Endothelial cell of umbilical vein (primary cell): ENCODE measurements at regions not wholly inside any gene's neighbourhood (a gene's known extent, or its start where the extent isn't known, plus 50 kb on each side); places are given as distances from the start of the nearest gene placed in this dataset.

ENCODE experiments used
- BruUV-seq: library from RNA; stranded (reverse); fragments of 400-500 nt; replicated peaks from 2 replicates; lab custom pipeline; 2021; lab: Mats Ljungman, UMichigan
- CTCF ChIA-PET: fragments of 300-600, 350-600 bp; sonication (Branson Sonifier 250); formaldehyde crosslinking; loops from one replicate; lab custom pipeline; 2021; ENCODE audit warnings: antibody characterized with exemption, inconsistent platforms; lab: Charles Lee
- POLR2A ChIA-PET: fragments of 300-600, 350-600 bp; sonication (Branson Sonifier 250); formaldehyde crosslinking; loops from one replicate; lab custom pipeline; 2021; ENCODE audit warnings: antibody characterized with exemption, inconsistent platforms; lab: Charles Lee
- DNase-seq: peaks from one replicate; pipeline ENCODE4 v3.0.0-alpha.2; 2011; ENCODE audit warnings: low read depth, low spot score
- FAIRE-seq: peaks from 2 replicates; lab custom pipeline; 2011; peaks lifted over from hg19 to GRCh38; lab: Jason Lieb, UNC
- H2AFZ ChIP-seq: 2 replicates; pipeline ENCODE4 v1.6.0; 2012; ENCODE audit warnings: low read depth, low read length, control low read depth, inconsistent platforms
- H3K27ac ChIP-seq: 2 replicates; pipeline ENCODE4 v1.5.1; 2011; ENCODE audit warnings: low read depth, mild to moderate bottlenecking, control low read depth, low read length, moderate library complexity; ENCODE audit not compliant: insufficient read depth
- H3K27me3 ChIP-seq, 2 experiments: 2 replicates each; pipeline versions ENCODE4 v1.6.0 to v1.6.1; 2011; ENCODE audit warnings: low read length in 2 of 2, mixed read lengths in 1 of 2; ENCODE audit not compliant: control insufficient read depth in 2 of 2, insufficient read depth in 2 of 2
- H3K36me3 ChIP-seq, 2 experiments: 2 replicates in 1 of 2; 3 replicates in 1 of 2; pipeline ENCODE4 v1.5.1; 2011; ENCODE audit warnings: low read length in 2 of 2, mild to moderate bottlenecking in 1 of 2, moderate library complexity in 1 of 2; ENCODE audit not compliant: control insufficient read depth in 2 of 2, insufficient read depth in 2 of 2; ENCODE audit errors: extremely low read depth in 1 of 2
- H3K4me1 ChIP-seq: 3 replicates; pipeline ENCODE4 v1.5.1; 2011; ENCODE audit warnings: mild to moderate bottlenecking, low read length; ENCODE audit not compliant: control insufficient read depth, insufficient read depth; ENCODE audit errors: extremely low read depth
- H3K4me2 ChIP-seq: 2 replicates; pipeline ENCODE4 v1.6.1; 2011; ENCODE audit warnings: low read length, control low read depth, mixed read lengths; ENCODE audit not compliant: insufficient read depth
- H3K4me3 ChIP-seq, 3 experiments: fragments of 200-600 bp in 1 of 3; sonication (generic), shearing (Covaris generic) in 1 of 3; replicated peaks in 1 of 3; 2 replicates each; pipeline ENCODE4 v1.5.1; 2011 to 2016; ENCODE audit warnings: control low read depth in 3 of 3, low read length in 3 of 3, mild to moderate bottlenecking in 2 of 3, inconsistent platforms in 1 of 3, low read depth in 1 of 3, moderate library complexity in 1 of 3; ENCODE audit not compliant: insufficient read depth in 1 of 3
- H3K79me2 ChIP-seq: 2 replicates; pipeline ENCODE4 v1.6.0; 2012; ENCODE audit warnings: low read length, inconsistent platforms; ENCODE audit not compliant: control insufficient read depth, insufficient read depth
- H3K9ac ChIP-seq: replicated peaks from 2 replicates; pipeline ENCODE3; 2011; ENCODE audit warnings: low read length, control low read depth; ENCODE audit not compliant: insufficient read depth; ENCODE audit errors: extremely low read depth
- H3K9me1 ChIP-seq: replicated peaks from 3 replicates; pipeline ENCODE4 v1.6.0; 2011; ENCODE audit warnings: mild to moderate bottlenecking, low read length; ENCODE audit not compliant: control insufficient read depth, insufficient read depth; ENCODE audit errors: extremely low read depth
- H3K9me3 ChIP-seq: replicated peaks from 2 replicates; pipeline ENCODE4 v1.5.1; 2012; ENCODE audit warnings: low read length, inconsistent platforms; ENCODE audit not compliant: control insufficient read depth, insufficient read depth
- H4K20me1 ChIP-seq: replicated peaks from 2 replicates; pipeline ENCODE3; 2011; ENCODE audit warnings: mild to moderate bottlenecking, low read length; ENCODE audit not compliant: control insufficient read depth, insufficient read depth; ENCODE audit errors: extremely low read depth
- CTCF ChIP-seq, 2 donors: IDR thresholded peaks; 1 replicate in 1 of 2; 2 replicates in 1 of 2; pipeline ENCODE4 v1.5.1; 2011; ENCODE audit warnings: low read length in 2 of 2, mild to moderate bottlenecking in 2 of 2, moderate library complexity in 2 of 2, control low read depth in 1 of 2, inconsistent platforms in 1 of 2, low read depth in 1 of 2; ENCODE audit not compliant: insufficient read depth in 1 of 2; ENCODE audit errors: extremely low read depth in 1 of 2
- EZH2 ChIP-seq: IDR thresholded peaks from 2 replicates; pipeline ENCODE4 v1.6.1; 2012; ENCODE audit warnings: borderline replicate concordance, low read depth, mild to moderate bottlenecking, moderate library complexity, low read length, inconsistent platforms; ENCODE audit not compliant: severe bottlenecking
- FOS ChIP-seq: IDR thresholded peaks from 2 replicates; pipeline ENCODE4 v1.6.1; 2011; ENCODE audit warnings: mild to moderate bottlenecking, low read length, moderate library complexity, borderline replicate concordance; ENCODE audit not compliant: insufficient read depth
- GATA2 ChIP-seq: IDR thresholded peaks from 2 replicates; pipeline ENCODE4 v1.7.0; 2011; ENCODE audit warnings: low read depth, mild to moderate bottlenecking, moderate library complexity, mixed read lengths, low read length; ENCODE audit not compliant: insufficient read length, insufficient read depth
- JUN ChIP-seq: IDR thresholded peaks from 2 replicates; pipeline ENCODE4 v1.6.1; 2011; ENCODE audit warnings: borderline replicate concordance, low read depth; ENCODE audit not compliant: insufficient read length, insufficient read depth
- MAX ChIP-seq: IDR thresholded peaks from 2 replicates; pipeline ENCODE4 v1.6.1; 2011; ENCODE audit not compliant: insufficient read depth, insufficient read length
- MYC ChIP-seq: IDR thresholded peaks from one replicate; pipeline ENCODE4 v1.6.1; 2011; ENCODE audit warnings: mild to moderate bottlenecking, low read depth, low read length
- POLR2A ChIP-seq: IDR thresholded peaks from 2 replicates; pipeline ENCODE4 v1.6.1; 2012; ENCODE audit warnings: low read depth, mild to moderate bottlenecking, control low read depth, low read length
- POLR2AphosphoS5 ChIP-seq: IDR thresholded peaks from 2 replicates; pipeline ENCODE4 v1.6.1; 2012; ENCODE audit warnings: low read depth, mild to moderate bottlenecking, control low read depth, low read length, moderate library complexity; ENCODE audit not compliant: insufficient read depth
- dilution Hi-C: fragments of 300-500 bp; cut with MboI; formaldehyde crosslinking; loops from one replicate; pipeline ENCODE4 v1.15.0; 2019; ENCODE audit warnings: low sequenced_read_pairs; ENCODE audit not compliant: extremely low pct_ligation_motif_present
- intact Hi-C: fragments of 100-400 bp; cut with micrococcal nuclease; formaldehyde crosslinking; loops from one replicate; pipeline ENCODE4 v1.10.0; 2022

GRCh38 chr2:45337481-45337880 lies 273.6 kb downstream of the SRBD1 start:
- POLR2A ChIA-PET = no interaction called here
- Histone ChIP-seq H3K27me3 (peaks cover 0 to 1% of the 10 kb centered on the region in 2 experiments), H3K4me3 (no peak overlapping the region), H3K79me2 (no peaks in the 10 kb centered on the region), H3K27ac (no peak overlapping the region), H3K9me3 (no peaks in the 10 kb centered on the region), H3K4me2 (no peak overlapping the region), H3K9ac (no peak overlapping the region), H3K9me1 (no peaks in the 10 kb centered on the region), H4K20me1 (no peaks in the 10 kb centered on the region), H2AFZ (no peak overlapping the region), H3K4me1 (no peaks in the 10 kb centered on the region), H3K36me3 (no peaks in the 10 kb centered on the region)
- TF ChIP-seq MAX (no peak), JUN (no peak), FOS (no peak)
- DNase-seq = no peak
- no TSS peak for BruUV-seq
- dilution Hi-C loops = no loop called here
- intact Hi-C loops = no loop called here
- CTCF ChIA-PET = no interaction called here
- FAIRE-seq = no peak

- no peak overlapping the region for H3K9ac ChIP-seq
- intact Hi-C loops (no loop called here), dilution Hi-C loops (no loop called here)
- TF ChIP-seq CTCF (IDR thresholded peaks at IDR 0.05; ENCODE audit: extremely low read depth in 1 of 2, insufficient read depth in 1 of 2, low read depth in 1 of 2, low read length in 2 of 2) = no peak
- TF ChIP-seq GATA2 = no peak
- no peak for TF ChIP-seq EZH2
- no peak for TF ChIP-seq POLR2AphosphoS5
- TF ChIP-seq FOS = no peak
- no peak for TF ChIP-seq MAX
- TF ChIP-seq JUN = no peak
- no peak for TF ChIP-seq POLR2A
- no peak for TF ChIP-seq MYC
- no peaks in the 10 kb centered on the region for H3K36me3 ChIP-seq
- no peaks in the 10 kb centered on the region for H4K20me1 ChIP-seq
- no TSS peak for BruUV-seq
- H3K4me2 ChIP-seq = no peak overlapping the region
- H3K79me2 ChIP-seq = no peaks in the 10 kb centered on the region
- peaks cover 10% of the 10 kb centered on the region for H3K4me1 ChIP-seq
- CTCF ChIA-PET = no interaction called here
- H2AFZ ChIP-seq = no peak overlapping the region
- H3K27ac ChIP-seq = no peak overlapping the region
- no peaks in the 10 kb centered on the region for H3K9me3 ChIP-seq
- H3K9me1 ChIP-seq = no peaks in the 10 kb centered on the region
- H3K4me3 ChIP-seq = no peak overlapping the region
- FAIRE-seq (no peak), DNase-seq (no peak)
- peaks cover 0 to 1% of the 10 kb centered on the region in 2 experiments for H3K27me3 ChIP-seq
- POLR2A ChIA-PET = no interaction called here
Observed at GRCh38 chr2:45334205-45334604, 276.9 kb downstream of the SRBD1 start.
